ENCODE measurements at regions not wholly inside any gene's neighbourhood (a gene's known extent, or its start where the extent isn't known, plus 50 kb on each side); places are given as distances from the start of the nearest gene placed in this dataset.
"Not testable (repeated sequence)": the region's sequence is repeated elsewhere in the genome, so short reads cannot be mapped to it uniquely, and the experiment has no call there.

- DNase-seq (ENCODE audit: low spot score) = no peak
- in situ Hi-C loops (cut with HindIII; ENCODE audit: low sequenced_read_pairs) = no loop called here
Observed at GRCh38 chr16:59339871-59340270, 605.8 kb upstream of the GOT2 start.

GRCh38 chr16:59336136-59336695 lies 602.1 kb upstream of the GOT2 start:
- in situ Hi-C loops (cut with HindIII; ENCODE audit: low sequenced_read_pairs) = no loop called here
- no peak for DNase-seq (ENCODE audit: low spot score)

- in situ Hi-C loops (cut with HindIII; ENCODE audit: low sequenced_read_pairs); DNase-seq (ENCODE audit: low spot score): not testable (repeated sequence)
Observed at GRCh38 chr16:59331708-59332107, 597.6 kb upstream of the GOT2 start.

GRCh38 chr16:59330019-59330670 lies 596.0 kb upstream of the GOT2 start:
- no peak for DNase-seq (ENCODE audit: low spot score)
- in situ Hi-C loops (cut with HindIII; ENCODE audit: low sequenced_read_pairs) = no loop called here

GRCh38 chr16:59328961-59329360 lies 594.8 kb upstream of the GOT2 start:
- in situ Hi-C loops (cut with HindIII; ENCODE audit: low sequenced_read_pairs) = no loop called here
- DNase-seq (ENCODE audit: low spot score) = no peak

- in situ Hi-C loops (cut with HindIII; ENCODE audit: low sequenced_read_pairs) = no loop called here
- no peak for DNase-seq (ENCODE audit: low spot score)
Observed at GRCh38 chr16:59327894-59328293, 593.8 kb upstream of the GOT2 start.

- in situ Hi-C loops (cut with HindIII; ENCODE audit: low sequenced_read_pairs) = no loop called here
- no peak for DNase-seq (ENCODE audit: low spot score)
Observed at GRCh38 chr16:59326955-59327354, 592.8 kb upstream of the GOT2 start.

GRCh38 chr16:59324462-59324861 lies 590.3 kb upstream of the GOT2 start:
- no peak for DNase-seq (ENCODE audit: low spot score)
- in situ Hi-C loops (cut with HindIII; ENCODE audit: low sequenced_read_pairs) = no loop called here

GRCh38 chr16:59320657-59321056 lies 586.5 kb upstream of the GOT2 start:
- in situ Hi-C loops (cut with HindIII; ENCODE audit: low sequenced_read_pairs) = no loop called here
- no peak for DNase-seq (ENCODE audit: low spot score)

GRCh38 chr16:59319871-59320270 lies 585.8 kb upstream of the GOT2 start:
- DNase-seq (ENCODE audit: low spot score) = no peak
- in situ Hi-C loops (cut with HindIII; ENCODE audit: low sequenced_read_pairs) = no loop called here

- no peak for DNase-seq (ENCODE audit: low spot score)
- in situ Hi-C loops (cut with HindIII; ENCODE audit: low sequenced_read_pairs) = no loop called here
Observed at GRCh38 chr16:59305850-59306249, 571.7 kb upstream of the GOT2 start.

- in situ Hi-C loops (cut with HindIII; ENCODE audit: low sequenced_read_pairs) = no loop called here
- no peak for DNase-seq (ENCODE audit: low spot score)
Observed at GRCh38 chr16:59296888-59297287, 562.8 kb upstream of the GOT2 start.

- in situ Hi-C loops (cut with HindIII; ENCODE audit: low sequenced_read_pairs) = no loop called here
Observed at GRCh38 chr16:59295993-59296736, 562.0 kb upstream of the GOT2 start.

GRCh38 chr16:59295474-59295873 lies 561.4 kb upstream of the GOT2 start:
- no peak for DNase-seq (ENCODE audit: low spot score)
- in situ Hi-C loops (cut with HindIII; ENCODE audit: low sequenced_read_pairs) = no loop called here

More at GRCh38 chr16:59295993-59296736, 562.0 kb upstream of the GOT2 start:
- DNase-seq (ENCODE audit: low spot score) = no peak

GRCh38 chr16:59290718-59291117 lies 556.6 kb upstream of the GOT2 start:
- no peak for DNase-seq (ENCODE audit: low spot score)
- in situ Hi-C loops (cut with HindIII; ENCODE audit: low sequenced_read_pairs) = no loop called here

GRCh38 chr16:59289151-59289550 lies 555.0 kb upstream of the GOT2 start:
- DNase-seq (ENCODE audit: low spot score) = no peak
- in situ Hi-C loops (cut with HindIII; ENCODE audit: low sequenced_read_pairs) = no loop called here

- DNase-seq (ENCODE audit: low spot score) = no peak
- in situ Hi-C loops (cut with HindIII; ENCODE audit: low sequenced_read_pairs) = no loop called here
Observed at GRCh38 chr16:59274141-59274540, 540.0 kb upstream of the GOT2 start.

- no peak for DNase-seq (ENCODE audit: low spot score)
- in situ Hi-C loops (cut with HindIII; ENCODE audit: low sequenced_read_pairs) = no loop called here
Observed at GRCh38 chr16:59263955-59264354, 529.8 kb upstream of the GOT2 start.

GRCh38 chr16:59260892-59261291 lies 526.8 kb upstream of the GOT2 start:
- in situ Hi-C loops (cut with HindIII; ENCODE audit: low sequenced_read_pairs) = no loop called here
- DNase-seq (ENCODE audit: low spot score) = no peak

GRCh38 chr16:59259950-59260319 lies 525.8 kb upstream of the GOT2 start:
- DNase-seq (ENCODE audit: low spot score) = no peak
- in situ Hi-C loops (cut with HindIII; ENCODE audit: low sequenced_read_pairs) = no loop called here
